OCI-LY7 (cell line): ENCODE measurements at regions not wholly inside any gene's neighbourhood (a gene's known extent, or its start where the extent isn't known, plus 50 kb on each side); places are given as distances from the start of the nearest gene placed in this dataset.

ENCODE experiments used
- EZH2phosphoT487 ChIP-seq: fragments of 200-600 bp; sonication (generic); IDR thresholded peaks from 2 replicates; pipeline ENCODE4 v1.6.1; 2018; ENCODE audit warnings: low read depth, borderline replicate concordance, mild to moderate bottlenecking, mixed run types, antibody characterized with exemption, low read length, moderate library complexity, mixed read lengths
- TF ChIP-seq, protein P1 (sequence below): fragments of 200-600 bp; sonication (generic); conservative IDR thresholded peaks from 2 replicates; pipeline ENCODE4 v1.5.1; 2014; ENCODE audit warnings: mild to moderate bottlenecking, antibody characterized with exemption, low read length, moderate library complexity, mixed read lengths

DNA sequence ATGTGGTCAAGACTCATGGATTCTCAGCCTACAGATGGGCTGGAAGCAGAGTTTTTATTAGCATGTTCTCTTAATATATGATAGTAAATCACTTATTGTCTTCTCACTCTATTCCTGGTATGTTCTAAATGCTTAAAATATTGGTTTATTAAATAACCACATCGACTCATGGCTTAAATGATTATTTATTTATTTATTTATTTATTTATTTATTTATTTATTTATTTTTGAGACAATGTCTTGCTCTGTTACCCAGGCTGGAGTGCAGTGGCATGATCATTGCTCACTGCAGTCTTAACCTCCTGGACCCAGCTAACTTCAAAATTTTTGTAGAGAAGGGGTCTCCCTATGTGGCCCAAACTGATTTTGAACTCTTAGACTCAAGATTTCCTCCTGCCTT, 457.2 kb upstream of the TNC start:
- TF ChIP-seq, protein P1, sequence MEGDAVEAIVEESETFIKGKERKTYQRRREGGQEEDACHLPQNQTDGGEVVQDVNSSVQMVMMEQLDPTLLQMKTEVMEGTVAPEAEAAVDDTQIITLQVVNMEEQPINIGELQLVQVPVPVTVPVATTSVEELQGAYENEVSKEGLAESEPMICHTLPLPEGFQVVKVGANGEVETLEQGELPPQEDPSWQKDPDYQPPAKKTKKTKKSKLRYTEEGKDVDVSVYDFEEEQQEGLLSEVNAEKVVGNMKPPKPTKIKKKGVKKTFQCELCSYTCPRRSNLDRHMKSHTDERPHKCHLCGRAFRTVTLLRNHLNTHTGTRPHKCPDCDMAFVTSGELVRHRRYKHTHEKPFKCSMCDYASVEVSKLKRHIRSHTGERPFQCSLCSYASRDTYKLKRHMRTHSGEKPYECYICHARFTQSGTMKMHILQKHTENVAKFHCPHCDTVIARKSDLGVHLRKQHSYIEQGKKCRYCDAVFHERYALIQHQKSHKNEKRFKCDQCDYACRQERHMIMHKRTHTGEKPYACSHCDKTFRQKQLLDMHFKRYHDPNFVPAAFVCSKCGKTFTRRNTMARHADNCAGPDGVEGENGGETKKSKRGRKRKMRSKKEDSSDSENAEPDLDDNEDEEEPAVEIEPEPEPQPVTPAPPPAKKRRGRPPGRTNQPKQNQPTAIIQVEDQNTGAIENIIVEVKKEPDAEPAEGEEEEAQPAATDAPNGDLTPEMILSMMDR = no peak
- no peak for TF ChIP-seq EZH2phosphoT487
